Mucosa of descending colon (tissue), 3 donors: ENCODE measurements at regions not wholly inside any gene's neighbourhood (a gene's known extent, or its start where the extent isn't known, plus 50 kb on each side); places are given as distances from the start of the nearest gene placed in this dataset.

Experiments used
- ATAC-seq: fragments of 200-7000 bp; cut with Tn5 transposase; one replicate; pipeline ENCODE4 v1.9.1; 2020; ENCODE audit warnings: mild to moderate bottlenecking, moderate library complexity
- DNase-seq, 3 donors: peaks; one replicate each; pipeline ENCODE4 v3.0.0-alpha.2; 2020
- H3K36me3 ChIP-seq: fragments of 200-600 bp; one replicate; pipeline ENCODE4 v1.8.0; 2021; ENCODE audit warnings: low read depth, mild to moderate bottlenecking
- H3K4me1 ChIP-seq: fragments of 200-600 bp; one replicate; pipeline ENCODE4 v1.8.0; 2021; ENCODE audit warnings: low read depth, mild to moderate bottlenecking
- H3K4me3 ChIP-seq: fragments of 200-600 bp; one replicate; pipeline ENCODE4 v1.8.0; 2021; ENCODE audit warnings: mild to moderate bottlenecking
- H3K9me3 ChIP-seq: fragments of 200-600 bp; one replicate; pipeline ENCODE4 v1.8.0; 2021; ENCODE audit warnings: mild to moderate bottlenecking
- CTCF ChIP-seq: fragments of 200-600 bp; IDR thresholded peaks from one replicate; pipeline ENCODE4 v1.8.0; 2022; ENCODE audit warnings: antibody characterized with exemption, mild to moderate bottlenecking
- intact Hi-C, 2 donors: fragments of 100-400 bp; cut with DNase I in 1 of 2; cut with micrococcal nuclease in 1 of 2; formaldehyde crosslinking; loops; one replicate each; pipeline versions ENCODE4 v1.11.0 to v1.11.1; 2022; cut with DNase I, micrococcal nuclease
- donor health status: DM: no; HTN: no; CAD: no; lungs with moderate emphysema.
- donor health status: DM: no; HTN: no; CAD: no.
- donor health status: DM: no; HTN: yes; CAD: no.

DNA sequence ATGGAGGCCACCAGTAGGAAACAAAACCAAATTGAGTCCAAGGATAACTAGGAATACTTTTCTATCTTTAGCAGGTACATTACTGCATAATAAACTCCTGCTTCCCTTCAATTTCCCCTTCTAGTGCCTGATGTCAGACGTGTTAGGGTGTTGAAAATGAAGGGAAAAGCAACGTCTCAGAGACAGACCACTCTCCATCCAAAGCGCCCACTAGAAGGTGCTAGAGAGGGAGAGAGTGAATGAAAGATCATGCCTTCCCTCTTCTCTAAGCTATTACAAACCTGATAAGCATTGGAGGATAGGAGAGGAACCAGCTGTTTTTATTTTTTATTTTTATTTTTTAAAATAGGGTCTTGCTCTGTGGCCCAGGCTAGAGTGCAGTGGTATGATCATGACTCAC is 64.1 kb downstream of the ZNF641 start:
- ATAC-seq (no peak), DNase-seq (peak in 1 of 3 donors; percentile 19)
- Histone ChIP-seq H3K36me3 (no peaks in the 10 kb centered on the region), H3K4me3 (no peak overlapping the region), H3K4me1 (no peaks in the 10 kb centered on the region), H3K9me3 (no peaks in the 10 kb centered on the region)
- intact Hi-C loops = no loop called here
- TF ChIP-seq CTCF = no peak

- no peak for TF ChIP-seq CTCF
- ATAC-seq (no peak), DNase-seq (no peak)
- intact Hi-C loops = no loop called here
- Histone ChIP-seq H3K4me3 (no peak overlapping the region), H3K9me3 (no peaks in the 10 kb centered on the region), H3K36me3 (no peaks in the 10 kb centered on the region), H3K4me1 (no peaks in the 10 kb centered on the region)
Observed at GRCh38 chr12:48285751-48286650, 64.7 kb downstream of the ZNF641 start.

DNA sequence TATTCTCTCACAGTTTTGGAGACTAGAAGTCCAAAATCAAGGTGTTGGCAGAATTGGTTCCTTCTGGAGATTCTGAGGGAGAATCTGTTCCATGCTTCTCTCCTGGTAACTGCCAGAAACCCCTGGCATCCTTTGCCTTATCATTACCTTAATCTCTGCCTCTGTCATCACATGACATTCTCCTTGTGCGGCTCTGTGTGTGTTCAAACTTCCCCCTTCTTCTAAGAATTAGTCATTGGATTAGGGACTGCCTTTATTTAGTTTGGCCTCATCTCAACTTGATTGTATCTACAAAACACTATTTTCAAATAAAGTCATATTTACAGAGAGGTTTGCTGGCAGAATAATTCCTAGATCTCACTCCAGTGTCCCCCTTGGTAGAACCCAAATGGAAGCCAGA is 68.9 kb downstream of the ZNF641 start:
- intact Hi-C loops = no loop called here
- no peak overlapping the region for H3K4me3 ChIP-seq
- TF ChIP-seq CTCF = no peak
- H3K4me1 ChIP-seq = no peaks in the 10 kb centered on the region
- peaks cover 2% of the 10 kb centered on the region for H3K9me3 ChIP-seq
- no peak for DNase-seq
- H3K36me3 ChIP-seq = no peaks in the 10 kb centered on the region
- ATAC-seq = no peak

- Histone ChIP-seq H3K4me1 (no peaks in the 10 kb centered on the region), H3K4me3 (no peak overlapping the region), H3K9me3 (peaks cover 3% of the 10 kb centered on the region), H3K36me3 (no peaks in the 10 kb centered on the region)
- DNase-seq (no peak), ATAC-seq (no peak)
- intact Hi-C loops = no loop called here
- TF ChIP-seq CTCF = no peak
Observed at GRCh38 chr12:48280572-48280971, 70.1 kb downstream of the ZNF641 start.

DNA sequence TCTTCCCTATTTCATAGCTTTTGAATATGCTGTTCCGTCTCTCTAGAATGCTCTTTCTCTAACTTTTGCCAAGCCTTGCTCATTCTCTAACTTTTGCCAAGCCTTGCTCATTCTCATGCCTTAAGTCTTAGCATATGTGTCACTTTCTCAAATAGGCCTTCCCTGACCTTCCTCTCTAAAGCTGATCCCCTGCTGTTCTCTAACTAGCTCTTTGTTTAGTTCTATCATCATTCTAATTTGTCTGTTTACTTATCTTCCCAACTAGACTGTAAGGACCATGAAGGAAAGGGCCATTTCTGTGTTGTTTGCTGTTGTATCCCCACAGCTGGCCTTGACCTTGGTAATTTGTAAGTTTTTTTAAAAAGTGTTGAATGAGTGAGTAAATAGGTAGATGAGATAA is 71.1 kb downstream of the ZNF641 start:
- ATAC-seq = no peak

More for the DNA sequence above, 71.1 kb downstream of the ZNF641 start:
- TF ChIP-seq CTCF = no peak
- intact Hi-C loops = no loop called here
- Histone ChIP-seq H3K4me1 (no peaks in the 10 kb centered on the region), H3K9me3 (peaks cover 3% of the 10 kb centered on the region), H3K36me3 (no peaks in the 10 kb centered on the region), H3K4me3 (no peak overlapping the region)
- no peak for DNase-seq
